ENCODE measurements at regions not wholly inside any gene's neighbourhood (a gene's known extent, or its start where the extent isn't known, plus 50 kb on each side); places are given as distances from the start of the nearest gene placed in this dataset.

DNA sequence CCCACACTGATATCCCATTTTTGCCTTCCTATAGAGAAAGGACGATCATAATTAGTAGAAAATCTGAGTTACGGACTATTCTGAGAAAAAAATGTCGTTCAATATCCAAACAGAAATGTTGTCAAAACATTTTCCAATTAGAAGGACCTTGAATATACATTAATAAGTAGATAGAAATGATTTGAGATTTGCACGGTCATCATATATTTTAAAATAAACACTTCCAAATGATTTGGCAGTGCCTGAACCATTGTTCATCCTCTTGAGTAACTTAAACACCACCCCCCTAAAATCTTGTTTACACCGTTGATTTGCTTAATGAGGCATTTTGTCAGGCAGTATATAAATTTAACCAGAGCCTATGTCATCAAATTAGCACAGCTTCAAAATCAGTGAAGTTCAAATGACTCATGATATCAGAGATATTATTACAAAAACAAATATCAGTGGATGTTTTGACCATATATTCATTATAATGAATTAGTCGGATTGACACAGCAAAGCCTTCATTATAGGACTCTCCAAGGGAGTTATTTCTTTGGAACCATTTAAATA lies 105.0 kb downstream of the ACTL7B start:
- Histone ChIP-seq H2AFZ (ENCODE audit: low read depth, low read length) (no peak overlapping the region), H3K36me3 (ENCODE audit: insufficient read depth, low read length) (no peaks in the 10 kb centered on the region), H3K27ac (ENCODE audit: low read depth, low read length) (no peak overlapping the region), H4K20me1 (ENCODE audit: insufficient read depth, low read length) (no peaks in the 10 kb centered on the region), H3K9ac (ENCODE audit: low read length) (no peak overlapping the region), H3K4me2 (ENCODE audit: low read length) (no peak overlapping the region), H3K79me2 (ENCODE audit: insufficient read depth, low read length) (no peaks in the 10 kb centered on the region), H3K4me3 (ENCODE audit: insufficient read depth, low read depth, low read length) (no peak overlapping the region), H3K27me3 (ENCODE audit: insufficient read depth, low read length) (no peaks in the 10 kb centered on the region), H3K4me1 (ENCODE audit: insufficient read depth, low read length) (no peaks in the 10 kb centered on the region), H3K9me3 (ENCODE audit: insufficient read depth, low read depth, low read length) (no peaks in the 10 kb centered on the region)
- DNase-seq (ENCODE audit: low read depth) (no peak), FAIRE-seq (no peak)
- peaks cover 7% of the 10 kb centered on the region for H3K9me3 Mint-ChIP-seq (ENCODE audit: unreplicated experiment)
- H3K4me3 Mint-ChIP-seq (ENCODE audit: unreplicated experiment): no peak overlapping the region
- H3K36me3 Mint-ChIP-seq (ENCODE audit: low read depth, unreplicated experiment): no peaks in the 10 kb centered on the region
- H3K4me1 Mint-ChIP-seq (ENCODE audit: low read depth, unreplicated experiment): no peaks in the 10 kb centered on the region
- H3K27me3 Mint-ChIP-seq (ENCODE audit: low read depth, unreplicated experiment): peaks cover 11% of the 10 kb centered on the region
- TF ChIP-seq EZH2 (IDR thresholded peaks at IDR 0.05; ENCODE audit: insufficient read depth, low read length): no peak
- TF ChIP-seq, protein P1, sequence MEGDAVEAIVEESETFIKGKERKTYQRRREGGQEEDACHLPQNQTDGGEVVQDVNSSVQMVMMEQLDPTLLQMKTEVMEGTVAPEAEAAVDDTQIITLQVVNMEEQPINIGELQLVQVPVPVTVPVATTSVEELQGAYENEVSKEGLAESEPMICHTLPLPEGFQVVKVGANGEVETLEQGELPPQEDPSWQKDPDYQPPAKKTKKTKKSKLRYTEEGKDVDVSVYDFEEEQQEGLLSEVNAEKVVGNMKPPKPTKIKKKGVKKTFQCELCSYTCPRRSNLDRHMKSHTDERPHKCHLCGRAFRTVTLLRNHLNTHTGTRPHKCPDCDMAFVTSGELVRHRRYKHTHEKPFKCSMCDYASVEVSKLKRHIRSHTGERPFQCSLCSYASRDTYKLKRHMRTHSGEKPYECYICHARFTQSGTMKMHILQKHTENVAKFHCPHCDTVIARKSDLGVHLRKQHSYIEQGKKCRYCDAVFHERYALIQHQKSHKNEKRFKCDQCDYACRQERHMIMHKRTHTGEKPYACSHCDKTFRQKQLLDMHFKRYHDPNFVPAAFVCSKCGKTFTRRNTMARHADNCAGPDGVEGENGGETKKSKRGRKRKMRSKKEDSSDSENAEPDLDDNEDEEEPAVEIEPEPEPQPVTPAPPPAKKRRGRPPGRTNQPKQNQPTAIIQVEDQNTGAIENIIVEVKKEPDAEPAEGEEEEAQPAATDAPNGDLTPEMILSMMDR (IDR thresholded peaks at IDR 0.05; ENCODE audit: insufficient read depth, low read depth, low read length): no peak
- no peak overlapping the region for H3K27ac Mint-ChIP-seq (ENCODE audit: unreplicated experiment)

DNA sequence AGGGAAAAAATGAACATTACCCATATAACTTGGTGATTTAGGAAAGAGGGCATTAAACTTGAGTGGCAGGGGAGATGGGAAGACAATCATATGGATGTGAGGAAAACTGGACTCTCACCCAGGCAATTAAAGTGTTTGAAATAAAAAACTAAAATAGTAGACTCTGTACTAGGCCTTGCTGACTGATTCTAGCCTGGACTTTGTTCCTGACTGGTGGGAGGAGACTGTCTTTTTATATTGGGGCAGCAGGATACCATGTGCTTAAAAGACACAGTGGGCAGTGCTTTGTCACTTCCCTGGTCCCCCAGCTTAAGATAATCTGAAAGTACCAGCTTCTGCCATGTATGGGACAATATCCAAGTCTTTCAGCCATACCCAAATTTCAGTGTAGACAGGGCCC lies 107.0 kb downstream of the ACTL7B start:
- Mint-ChIP-seq H3K4me3 (ENCODE audit: unreplicated experiment) (no peak overlapping the region), H3K36me3 (ENCODE audit: low read depth, unreplicated experiment) (no peaks in the 10 kb centered on the region), H3K27me3 (ENCODE audit: low read depth, unreplicated experiment) (peaks cover 4% of the 10 kb centered on the region), H3K27ac (ENCODE audit: unreplicated experiment) (no peak overlapping the region), H3K4me1 (ENCODE audit: low read depth, unreplicated experiment) (peaks cover 2% of the 10 kb centered on the region), H3K9me3 (ENCODE audit: unreplicated experiment) (peaks cover 4% of the 10 kb centered on the region)
- FAIRE-seq: no peak
- Histone ChIP-seq H3K4me1 (ENCODE audit: insufficient read depth, low read length) (no peaks in the 10 kb centered on the region), H2AFZ (ENCODE audit: low read depth, low read length) (no peak overlapping the region), H3K4me2 (ENCODE audit: low read length) (no peak overlapping the region), H3K36me3 (ENCODE audit: insufficient read depth, low read length) (no peaks in the 10 kb centered on the region), H3K4me3 (ENCODE audit: insufficient read depth, low read depth, low read length) (no peak overlapping the region), H4K20me1 (ENCODE audit: insufficient read depth, low read length) (no peaks in the 10 kb centered on the region), H3K9me3 (ENCODE audit: insufficient read depth, low read depth, low read length) (no peaks in the 10 kb centered on the region), H3K27ac (ENCODE audit: low read depth, low read length) (no peak overlapping the region), H3K9ac (ENCODE audit: low read length) (no peak overlapping the region), H3K27me3 (ENCODE audit: insufficient read depth, low read length) (no peaks in the 10 kb centered on the region), H3K79me2 (ENCODE audit: insufficient read depth, low read length) (no peaks in the 10 kb centered on the region)
- no peak for DNase-seq (ENCODE audit: low read depth)
- no peak for TF ChIP-seq EZH2 (IDR thresholded peaks at IDR 0.05; ENCODE audit: insufficient read depth, low read length)
- TF ChIP-seq, protein P1 (IDR thresholded peaks at IDR 0.05; ENCODE audit: insufficient read depth, low read depth, low read length): no peak

DNA sequence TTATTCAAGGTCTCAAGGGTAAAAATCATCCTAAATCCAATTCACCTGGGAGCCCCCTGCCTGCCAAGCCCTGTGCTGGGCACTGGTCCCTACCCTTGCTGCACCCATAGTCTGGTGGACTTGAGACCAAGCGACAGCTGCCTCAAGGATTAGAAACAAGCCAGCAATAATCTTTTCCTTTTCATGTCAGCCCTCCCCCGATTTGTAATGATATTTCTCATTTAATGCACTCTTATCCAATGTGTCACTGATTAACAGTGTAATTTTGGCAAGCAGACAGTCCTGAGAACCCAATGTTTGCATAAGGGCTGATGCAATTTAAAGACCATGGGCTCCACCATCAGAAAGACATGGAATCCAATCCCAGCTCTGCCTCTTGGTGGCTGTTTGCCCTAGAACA lies 108.9 kb downstream of the ACTL7B start:
- peaks cover 4% of the 10 kb centered on the region for H3K4me1 Mint-ChIP-seq (ENCODE audit: low read depth, unreplicated experiment)
- Histone ChIP-seq H3K4me3 (ENCODE audit: insufficient read depth, low read depth, low read length) (no peak overlapping the region), H3K36me3 (ENCODE audit: insufficient read depth, low read length) (no peaks in the 10 kb centered on the region), H2AFZ (ENCODE audit: low read depth, low read length) (no peak overlapping the region), H3K79me2 (ENCODE audit: insufficient read depth, low read length) (no peaks in the 10 kb centered on the region), H3K27me3 (ENCODE audit: insufficient read depth, low read length) (no peaks in the 10 kb centered on the region), H3K4me1 (ENCODE audit: insufficient read depth, low read length) (no peaks in the 10 kb centered on the region), H3K9me3 (ENCODE audit: insufficient read depth, low read depth, low read length) (no peaks in the 10 kb centered on the region), H3K27ac (ENCODE audit: low read depth, low read length) (no peak overlapping the region), H4K20me1 (ENCODE audit: insufficient read depth, low read length) (no peaks in the 10 kb centered on the region), H3K9ac (ENCODE audit: low read length) (no peak overlapping the region), H3K4me2 (ENCODE audit: low read length) (no peak overlapping the region)
- no peak overlapping the region for H3K4me3 Mint-ChIP-seq (ENCODE audit: unreplicated experiment)
- H3K27ac Mint-ChIP-seq (ENCODE audit: unreplicated experiment): no peak overlapping the region
- DNase-seq (ENCODE audit: low read depth) (peak; percentile 8), FAIRE-seq (no peak)
- no peak for TF ChIP-seq EZH2 (IDR thresholded peaks at IDR 0.05; ENCODE audit: insufficient read depth, low read length)
- TF ChIP-seq, protein P1 (IDR thresholded peaks at IDR 0.05; ENCODE audit: insufficient read depth, low read depth, low read length): no peak
- peaks cover 2% of the 10 kb centered on the region for H3K27me3 Mint-ChIP-seq (ENCODE audit: low read depth, unreplicated experiment)
- no peaks in the 10 kb centered on the region for H3K36me3 Mint-ChIP-seq (ENCODE audit: low read depth, unreplicated experiment)
- H3K9me3 Mint-ChIP-seq (ENCODE audit: unreplicated experiment): no peaks in the 10 kb centered on the region

Data from astrocyte (in vitro differentiated cells and primary cell).